Upper lobe of left lung (tissue), 6 donors: ENCODE measurements at regions not wholly inside any gene's neighbourhood (a gene's known extent, or its start where the extent isn't known, plus 50 kb on each side); places are given as distances from the start of the nearest gene placed in this dataset.
"Not testable (repeated sequence)": the region's sequence is repeated elsewhere in the genome, so short reads cannot be mapped to it uniquely, and the experiment has no call there.

ENCODE experiments used
- ATAC-seq, 2 donors: fragments of 200-7000 bp; cut with Tn5 transposase; one replicate each; pipeline ENCODE4 v1.9.1; 2022; ENCODE audit warnings: mild to moderate bottlenecking in 2 of 2, moderate library complexity in 2 of 2; ENCODE audit not compliant: low FRiP score in 2 of 2
- DNase-seq, 2 donors: peaks; one replicate each; pipeline ENCODE4 v3.0.0-alpha.2; 2019 to 2020
- H3K27ac ChIP-seq, 4 donors: fragments of 200-600 bp; sonication (generic); one replicate each; pipeline ENCODE4 v1.5.1; 2016 to 2019
- H3K27me3 ChIP-seq, 4 donors: fragments of 200-600 bp; sonication (generic); one replicate each; pipeline ENCODE4 v1.5.1; 2017 to 2019
- H3K36me3 ChIP-seq, 4 donors: fragments of 200-600 bp; sonication (generic); one replicate each; pipeline ENCODE4 v1.5.1; 2016 to 2019
- H3K4me1 ChIP-seq, 4 donors: fragments of 200-600 bp; sonication (generic); one replicate each; pipeline ENCODE4 v1.5.1; 2018 to 2019
- H3K4me3 ChIP-seq, 4 donors: fragments of 200-600 bp; sonication (generic); one replicate each; pipeline ENCODE4 v1.5.1; 2017 to 2019; ENCODE audit warnings: mild to moderate bottlenecking in 2 of 4, moderate library complexity in 1 of 4
- H3K9me3 ChIP-seq, 4 donors: fragments of 200-600 bp; sonication (generic); one replicate each; pipeline ENCODE4 v1.5.1; 2018 to 2019
- EP300 ChIP-seq, 4 donors: sonication (generic); formaldehyde crosslinking; IDR thresholded peaks; one replicate each; pipeline ENCODE4 v1.5.1; 2017; ENCODE audit warnings: antibody characterized with exemption in 4 of 4, control low read depth in 2 of 4
- POLR2A ChIP-seq, 4 donors: fragments of 450-650 bp; IDR thresholded peaks; one replicate each; pipeline ENCODE4 v1.5.1; 2016 to 2017; ENCODE audit warnings: antibody characterized with exemption in 4 of 4, mild to moderate bottlenecking in 2 of 4
- POLR2AphosphoS5 ChIP-seq, 2 donors: sonication (generic); formaldehyde crosslinking; IDR thresholded peaks; one replicate each; pipeline ENCODE4 v1.5.1; 2017; ENCODE audit warnings: antibody characterized with exemption in 2 of 2
- WGBS, 2 donors: methylation state at CpG; one replicate each; pipeline ENCODE4 v1.1.5; 2017 to 2018; 5-methylcytosine and 5-hydroxymethylcytosine counted together
- TF ChIP-seq, protein P1 (sequence below), 6 experiments: fragments of 450-650 bp in 4 of 6; fragments of 200-600 bp in 2 of 6; sonication (generic) in 2 of 6; IDR thresholded peaks; one replicate each; pipeline ENCODE4 v1.5.1; 2016 to 2019; ENCODE audit warnings: antibody characterized with exemption in 6 of 6
- donor health status: DM: no; HTN: no; CAD: no; lungs with moderate emphysema.
- donor health status: DM: no; HTN: yes; CAD: no; lungs with severe emphysema.

- Histone ChIP-seq H3K4me3 (no peak overlapping the region), H3K9me3 (no peaks in the 10 kb centered on the region), H3K27ac (no peak overlapping the region), H3K27me3 (no peaks in the 10 kb centered on the region), H3K36me3 (no peaks in the 10 kb centered on the region), H3K4me1 (no peaks in the 10 kb centered on the region)
- WGBS, 2 donors = 54 to 62% methylated on average over 5 of the region's 5 CpGs
- TF ChIP-seq POLR2AphosphoS5 (IDR thresholded peaks at IDR 0.05) (no peak), EP300 (IDR thresholded peaks at IDR 0.05) (no peak), POLR2A (IDR thresholded peaks at IDR 0.05) (no peak)
- TF ChIP-seq, protein P1, sequence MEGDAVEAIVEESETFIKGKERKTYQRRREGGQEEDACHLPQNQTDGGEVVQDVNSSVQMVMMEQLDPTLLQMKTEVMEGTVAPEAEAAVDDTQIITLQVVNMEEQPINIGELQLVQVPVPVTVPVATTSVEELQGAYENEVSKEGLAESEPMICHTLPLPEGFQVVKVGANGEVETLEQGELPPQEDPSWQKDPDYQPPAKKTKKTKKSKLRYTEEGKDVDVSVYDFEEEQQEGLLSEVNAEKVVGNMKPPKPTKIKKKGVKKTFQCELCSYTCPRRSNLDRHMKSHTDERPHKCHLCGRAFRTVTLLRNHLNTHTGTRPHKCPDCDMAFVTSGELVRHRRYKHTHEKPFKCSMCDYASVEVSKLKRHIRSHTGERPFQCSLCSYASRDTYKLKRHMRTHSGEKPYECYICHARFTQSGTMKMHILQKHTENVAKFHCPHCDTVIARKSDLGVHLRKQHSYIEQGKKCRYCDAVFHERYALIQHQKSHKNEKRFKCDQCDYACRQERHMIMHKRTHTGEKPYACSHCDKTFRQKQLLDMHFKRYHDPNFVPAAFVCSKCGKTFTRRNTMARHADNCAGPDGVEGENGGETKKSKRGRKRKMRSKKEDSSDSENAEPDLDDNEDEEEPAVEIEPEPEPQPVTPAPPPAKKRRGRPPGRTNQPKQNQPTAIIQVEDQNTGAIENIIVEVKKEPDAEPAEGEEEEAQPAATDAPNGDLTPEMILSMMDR (IDR thresholded peaks at IDR 0.05) = no peak
- ATAC-seq = no peak
- no peak for DNase-seq
Observed at GRCh38 chrX:33908898-33909297, 223.2 kb downstream of the FAM47A start.

DNA sequence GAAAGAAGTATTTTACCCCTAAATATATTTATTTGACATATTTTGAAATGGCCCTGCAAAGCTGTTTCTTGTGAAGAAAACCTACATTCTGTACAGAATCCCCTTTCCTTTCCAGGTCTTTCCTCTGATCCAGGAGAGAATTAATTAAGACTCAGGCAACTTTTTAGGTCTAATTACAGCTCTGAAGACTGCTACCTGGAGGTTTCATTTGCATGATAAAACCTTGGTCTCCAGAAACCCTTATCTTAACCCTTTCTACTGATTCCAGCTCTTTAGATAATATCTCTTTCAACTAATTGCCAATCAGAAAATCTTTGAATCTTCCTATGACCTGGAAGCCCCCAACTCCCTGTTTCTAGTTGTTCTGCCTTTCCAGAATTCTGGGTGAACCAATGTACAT, 224.0 kb downstream of the FAM47A start:
- no peaks in the 10 kb centered on the region for H3K9me3 ChIP-seq
- no peaks in the 10 kb centered on the region for H3K4me1 ChIP-seq
- ATAC-seq (no peak), DNase-seq (no peak)
- H3K36me3 ChIP-seq = no peaks in the 10 kb centered on the region
- no peak overlapping the region for H3K4me3 ChIP-seq
- H3K27me3 ChIP-seq = no peaks in the 10 kb centered on the region
- H3K27ac ChIP-seq = no peak overlapping the region
- TF ChIP-seq, protein P1 (IDR thresholded peaks at IDR 0.05) = no peak
- no peak for TF ChIP-seq POLR2AphosphoS5 (IDR thresholded peaks at IDR 0.05)
- no peak for TF ChIP-seq EP300 (IDR thresholded peaks at IDR 0.05)
- no peak for TF ChIP-seq POLR2A (IDR thresholded peaks at IDR 0.05)

DNA sequence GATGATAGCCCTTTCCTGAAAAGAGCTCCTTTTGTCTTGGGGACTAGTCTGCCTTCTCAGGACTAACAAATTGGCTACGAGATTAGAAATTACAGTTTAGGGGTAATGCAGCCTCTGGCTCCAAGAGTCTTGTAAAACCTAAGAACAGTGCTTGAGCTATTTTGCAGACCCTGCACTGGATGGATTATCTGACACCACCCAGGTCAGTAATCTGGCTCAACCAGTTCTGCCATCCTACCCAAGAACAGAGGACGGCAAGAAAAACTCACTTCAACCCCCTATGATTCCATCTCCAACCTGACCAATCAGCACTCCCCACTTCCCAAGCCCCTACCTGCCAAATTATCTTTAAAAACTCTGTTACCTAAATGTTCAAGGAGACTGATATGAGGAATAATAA, 225.1 kb downstream of the FAM47A start:
- 31 to 67% methylated on average over 2 of the region's 2 CpGs for WGBS, 2 donors
- Histone ChIP-seq H3K27ac (no peak overlapping the region), H3K4me3 (no peak overlapping the region), H3K36me3 (no peaks in the 10 kb centered on the region), H3K4me1 (no peaks in the 10 kb centered on the region), H3K27me3 (no peaks in the 10 kb centered on the region), H3K9me3 (no peaks in the 10 kb centered on the region)
- TF ChIP-seq EP300 (IDR thresholded peaks at IDR 0.05) (no peak), POLR2AphosphoS5 (IDR thresholded peaks at IDR 0.05) (no peak), POLR2A (IDR thresholded peaks at IDR 0.05) (no peak)
- TF ChIP-seq, protein P1 (IDR thresholded peaks at IDR 0.05) = no peak
- DNase-seq (no peak), ATAC-seq (no peak)

GRCh38 chrX:33892670-33893069, 239.4 kb downstream of the FAM47A start:
- 42 to 66% methylated on average over 2 of the region's 2 CpGs for WGBS, 2 donors
- ATAC-seq (peak in 1 of 2 donors; percentile 53), DNase-seq (peak in 1 of 2 donors; percentile 40)
- H3K27me3 ChIP-seq = no peaks in the 10 kb centered on the region
- H3K4me1 ChIP-seq = no peaks in the 10 kb centered on the region
- H3K36me3 ChIP-seq = no peaks in the 10 kb centered on the region
- no peak overlapping the region for H3K4me3 ChIP-seq
- no peaks in the 10 kb centered on the region for H3K9me3 ChIP-seq
- no peak overlapping the region for H3K27ac ChIP-seq
- TF ChIP-seq EP300 (IDR thresholded peaks at IDR 0.05) (no peak), POLR2AphosphoS5 (IDR thresholded peaks at IDR 0.05) (no peak), POLR2A (IDR thresholded peaks at IDR 0.05) (no peak)
- TF ChIP-seq, protein P1 (IDR thresholded peaks at IDR 0.05) = no peak

DNA sequence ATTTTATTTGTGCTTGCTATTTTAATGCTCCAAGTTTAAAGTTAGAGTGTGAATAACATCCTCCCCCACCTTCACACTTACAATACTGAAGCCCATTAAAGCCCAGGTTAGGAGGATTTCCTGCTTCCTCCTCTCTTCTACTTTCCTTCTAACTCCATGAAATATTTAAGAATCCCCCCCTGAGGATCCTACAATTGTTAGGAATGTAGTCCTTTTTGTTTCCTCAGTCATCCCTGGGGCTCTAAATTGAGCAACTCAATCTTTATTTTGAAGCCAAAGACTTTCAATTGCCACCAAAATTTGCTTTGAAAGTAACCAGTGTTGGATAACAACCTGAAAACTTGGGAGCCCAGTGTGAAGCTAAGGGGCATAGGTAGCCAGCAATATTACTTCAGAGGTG, 276.9 kb downstream of the FAM47A start:
- no peak for ATAC-seq
- no peaks in the 10 kb centered on the region for H3K27me3 ChIP-seq
- TF ChIP-seq POLR2AphosphoS5 (IDR thresholded peaks at IDR 0.05) (no peak), POLR2A (IDR thresholded peaks at IDR 0.05) (no peak), EP300 (IDR thresholded peaks at IDR 0.05) (no peak)
- TF ChIP-seq, protein P1 (IDR thresholded peaks at IDR 0.05) = no peak
- H3K4me3 ChIP-seq = no peak overlapping the region
- no peak overlapping the region for H3K27ac ChIP-seq
- DNase-seq = no peak
- H3K36me3 ChIP-seq = no peaks in the 10 kb centered on the region
- no peaks in the 10 kb centered on the region for H3K4me1 ChIP-seq
- H3K9me3 ChIP-seq = no peaks in the 10 kb centered on the region

DNA sequence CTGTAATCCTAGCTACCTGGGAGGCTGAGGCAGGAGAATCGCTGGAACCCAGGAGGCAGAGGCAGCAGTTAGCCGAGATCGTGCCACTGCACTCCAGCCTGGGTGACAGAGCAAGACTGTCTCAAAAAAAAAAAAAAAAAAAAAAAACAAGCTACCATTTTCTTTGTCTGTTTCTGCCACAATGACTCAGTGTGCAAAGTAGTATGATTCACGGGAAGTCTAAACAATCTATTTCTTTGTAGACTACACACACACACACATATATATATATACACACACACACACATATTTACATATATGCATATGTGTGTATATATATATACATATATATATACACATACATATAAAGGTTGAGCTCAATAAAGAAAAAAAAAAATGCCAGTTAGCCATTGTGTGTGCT, 280.0 kb downstream of the FAM47A start:
- WGBS, 2 donors = 88 to 91% methylated on average over 4 of the region's 4 CpGs
- not testable (repeated sequence) for ATAC-seq, H3K4me1 ChIP-seq, H3K4me3 ChIP-seq, H3K36me3 ChIP-seq, H3K9me3 ChIP-seq, H3K27me3 ChIP-seq, H3K27ac ChIP-seq, DNase-seq
